ENCODE measurements at regions not wholly inside any gene's neighbourhood (a gene's known extent, or its start where the extent isn't known, plus 50 kb on each side); places are given as distances from the start of the nearest gene placed in this dataset.

DNA sequence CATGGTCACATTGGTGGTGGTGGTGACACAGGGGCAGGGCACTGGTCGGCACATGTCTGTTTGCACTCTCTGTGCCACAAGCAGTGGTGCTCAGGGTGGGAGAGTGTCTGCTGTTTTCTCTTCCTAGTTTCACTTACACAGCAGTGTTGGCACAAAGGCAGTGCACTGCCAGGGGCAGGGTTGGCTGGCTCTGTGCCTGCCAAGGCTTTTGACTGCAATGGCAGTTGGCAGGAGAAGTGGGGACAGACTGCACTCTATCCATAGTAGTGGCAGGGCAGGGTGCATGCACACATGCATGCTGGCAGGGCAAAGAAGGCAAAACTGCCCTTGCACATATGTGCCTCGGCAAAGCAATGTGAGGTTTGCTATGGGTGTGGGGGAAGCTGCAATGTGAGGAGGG is 635.9 kb downstream of the SUCLG1 start:
- no peak overlapping the region for H3K4me3 ChIP-seq
- TF ChIP-seq MEF2D (tag; conservative IDR thresholded peaks at IDR 0.05; ENCODE audit: low read depth), result no peak
- TF ChIP-seq MEF2A (IDR thresholded peaks at IDR 0.05; ENCODE audit: control insufficient read depth, low read depth, low read length), result no peak
- TF ChIP-seq, protein P1, sequence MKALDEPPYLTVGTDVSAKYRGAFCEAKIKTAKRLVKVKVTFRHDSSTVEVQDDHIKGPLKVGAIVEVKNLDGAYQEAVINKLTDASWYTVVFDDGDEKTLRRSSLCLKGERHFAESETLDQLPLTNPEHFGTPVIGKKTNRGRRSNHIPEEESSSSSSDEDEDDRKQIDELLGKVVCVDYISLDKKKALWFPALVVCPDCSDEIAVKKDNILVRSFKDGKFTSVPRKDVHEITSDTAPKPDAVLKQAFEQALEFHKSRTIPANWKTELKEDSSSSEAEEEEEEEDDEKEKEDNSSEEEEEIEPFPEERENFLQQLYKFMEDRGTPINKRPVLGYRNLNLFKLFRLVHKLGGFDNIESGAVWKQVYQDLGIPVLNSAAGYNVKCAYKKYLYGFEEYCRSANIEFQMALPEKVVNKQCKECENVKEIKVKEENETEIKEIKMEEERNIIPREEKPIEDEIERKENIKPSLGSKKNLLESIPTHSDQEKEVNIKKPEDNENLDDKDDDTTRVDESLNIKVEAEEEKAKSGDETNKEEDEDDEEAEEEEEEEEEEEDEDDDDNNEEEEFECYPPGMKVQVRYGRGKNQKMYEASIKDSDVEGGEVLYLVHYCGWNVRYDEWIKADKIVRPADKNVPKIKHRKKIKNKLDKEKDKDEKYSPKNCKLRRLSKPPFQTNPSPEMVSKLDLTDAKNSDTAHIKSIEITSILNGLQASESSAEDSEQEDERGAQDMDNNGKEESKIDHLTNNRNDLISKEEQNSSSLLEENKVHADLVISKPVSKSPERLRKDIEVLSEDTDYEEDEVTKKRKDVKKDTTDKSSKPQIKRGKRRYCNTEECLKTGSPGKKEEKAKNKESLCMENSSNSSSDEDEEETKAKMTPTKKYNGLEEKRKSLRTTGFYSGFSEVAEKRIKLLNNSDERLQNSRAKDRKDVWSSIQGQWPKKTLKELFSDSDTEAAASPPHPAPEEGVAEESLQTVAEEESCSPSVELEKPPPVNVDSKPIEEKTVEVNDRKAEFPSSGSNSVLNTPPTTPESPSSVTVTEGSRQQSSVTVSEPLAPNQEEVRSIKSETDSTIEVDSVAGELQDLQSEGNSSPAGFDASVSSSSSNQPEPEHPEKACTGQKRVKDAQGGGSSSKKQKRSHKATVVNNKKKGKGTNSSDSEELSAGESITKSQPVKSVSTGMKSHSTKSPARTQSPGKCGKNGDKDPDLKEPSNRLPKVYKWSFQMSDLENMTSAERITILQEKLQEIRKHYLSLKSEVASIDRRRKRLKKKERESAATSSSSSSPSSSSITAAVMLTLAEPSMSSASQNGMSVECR (CRISPR knock-in tag; IDR thresholded peaks at IDR 0.05), result no peak
- TF ChIP-seq KLF16 (IDR thresholded peaks at IDR 0.05), result no peak
- no peak for TF ChIP-seq KDM4B (IDR thresholded peaks at IDR 0.05; ENCODE audit: borderline replicate concordance in 2 of 2, low read depth in 1 of 2)
- no peak for TF ChIP-seq NR2C1 (IDR thresholded peaks at IDR 0.05)
- no peak for TF ChIP-seq NR2C1 (tag; IDR thresholded peaks at IDR 0.05)
- no peak for TF ChIP-seq HNRNPUL1 (IDR thresholded peaks at IDR 0.05; ENCODE audit: low read length)
- no peak for DNase-seq (ENCODE audit: extremely low read depth in 1 of 4, low spot score in 3 of 4)
- ChIA-PET CTCF (ENCODE audit: low intra/inter-chr PET ratio) (interaction anchor here (0.5 to 0.6 kb wide), 2 partner anchors 209 to 325 kb away, joined by 3 read pairs; no protein-coding TSS in a partner anchor), POLR2A (no interaction called here)
- no peaks in the 10 kb centered on the region for H3K9me1 ChIP-seq (ENCODE audit: control insufficient read depth, insufficient read depth, low read length)
- no peaks in the 10 kb centered on the region for H3K79me2 ChIP-seq (ENCODE audit: control insufficient read depth, insufficient read depth, low read length)
- no peak overlapping the region for H3K9ac ChIP-seq (ENCODE audit: insufficient read depth in 1 of 2, low read depth in 2 of 2, low read length in 2 of 2)
- no peak overlapping the region for H3K27ac ChIP-seq (ENCODE audit: extremely low read depth, low read depth, low read length)
- in situ Hi-C loops (cut with MboI) (loop anchor here (10.0 kb wide), 1 partner anchor 472 kb away; no protein-coding TSS in a partner anchor), intact Hi-C loops (cut with micrococcal nuclease) (no loop called here)
- no peaks in the 10 kb centered on the region; a peak in 1 of 5 replicates for H3K4me1 ChIP-seq (replicated peaks in 1 of 2; ENCODE audit: control insufficient read depth in 2 of 2, insufficient read depth in 2 of 2, low read length in 2 of 2)
- no peak for ATAC-seq
- no peak overlapping the region for H2AFZ ChIP-seq (ENCODE audit: low read depth, low read length)
- no peaks in the 10 kb centered on the region for H3K27me3 ChIP-seq (ENCODE audit: control insufficient read depth in 2 of 2, insufficient read depth in 2 of 2, low read length in 2 of 2)
- H3K4me2 ChIP-seq (ENCODE audit: insufficient read depth, low read length), result no peak overlapping the region
- no peaks in the 10 kb centered on the region for H3K9me3 ChIP-seq (replicated peaks; ENCODE audit: control insufficient read depth, insufficient read depth, low read depth, low read length)
- BruUV-seq (replicated peaks), result no TSS peak
- WGBS (ENCODE audit: insufficient coverage, low coverage, missing lambda C conversion rate), result 11% methylated on average over 2 of the region's 2 CpGs
- no peaks in the 10 kb centered on the region for H3K36me3 ChIP-seq (ENCODE audit: control insufficient read depth, insufficient read depth, low read length)
- H4K20me1 ChIP-seq (replicated peaks; ENCODE audit: control insufficient read depth, insufficient read depth, low read length), result no peaks in the 10 kb centered on the region
- no peak for FAIRE-seq
